ENCODE measurements at regions not wholly inside any gene's neighbourhood (a gene's known extent, or its start where the extent isn't known, plus 50 kb on each side); places are given as distances from the start of the nearest gene placed in this dataset.

GRCh38 chr2:6675791-6676190, 189.9 kb downstream of the CMPK2 start:
- H3K4me3 ChIP-seq (replicated peaks in 1 of 2; ENCODE audit: low read depth in 1 of 2, low read length in 2 of 2) = no peak overlapping the region
- ChIA-PET RAD21 (ENCODE audit: low non-redundant PET in 1 of 2, low total read pairs in 2 of 2, uncharacterized antibody in 2 of 2, unreplicated experiment in 2 of 2) (no interaction called here), CTCF (no interaction called here), POLR2A (no interaction called here)
- BruUV-seq (replicated peaks) = no TSS peak
- no peaks in the 10 kb centered on the region for H3K79me2 ChIP-seq (ENCODE audit: insufficient read depth, low read length)
- ATAC-seq (no peak), DNase-seq (ENCODE audit: low read depth, low spot score) (no peak)
- H3K4me2 ChIP-seq (ENCODE audit: low read length) = no peak overlapping the region
- H2AFZ ChIP-seq (ENCODE audit: low read depth, low read length, poor library complexity, severe bottlenecking) = no peak overlapping the region
- H3K27me3 ChIP-seq (ENCODE audit: insufficient read depth, low read length) = no peaks in the 10 kb centered on the region
- TF ChIP-seq POLR2AphosphoS5 (IDR thresholded peaks at IDR 0.05; ENCODE audit: low read depth, low read length) (no peak), POLR2A (IDR thresholded peaks at IDR 0.05; ENCODE audit: borderline replicate concordance, extremely low read depth, insufficient read depth, insufficient read length) (no peak), FOSL1 (IDR thresholded peaks at IDR 0.05; ENCODE audit: low read depth) (no peak), SP1 (IDR thresholded peaks at IDR 0.05; ENCODE audit: low read depth) (no peak), EGR1 (IDR thresholded peaks at IDR 0.05; ENCODE audit: low read depth) (no peak), TCF7L2 (IDR thresholded peaks at IDR 0.05; ENCODE audit: borderline replicate concordance, extremely low read depth, insufficient read depth, insufficient read length) (no peak), RAD21 (IDR thresholded peaks at IDR 0.05; ENCODE audit: low read depth) (no peak), SRF (IDR thresholded peaks at IDR 0.05; ENCODE audit: low read depth) (no peak), CEBPB (IDR thresholded peaks at IDR 0.05; ENCODE audit: low read depth) (no peak)
- H3K9me3 ChIP-seq (ENCODE audit: control insufficient read depth in 1 of 2, insufficient read depth in 1 of 2, low read depth in 1 of 2, low read length in 2 of 2) = no peaks in the 10 kb centered on the region; a peak in 1 of 4 replicates
- no peak overlapping the region for H3K27ac ChIP-seq (ENCODE audit: low read depth, low read length)
- intact Hi-C loops (cut with micrococcal nuclease) = no loop called here
- H3K36me3 ChIP-seq (ENCODE audit: control insufficient read depth in 1 of 2, insufficient read depth in 2 of 2, low read length in 2 of 2) = no peaks in the 10 kb centered on the region
- H4K20me1 ChIP-seq (ENCODE audit: insufficient read depth) = no peaks in the 10 kb centered on the region
- no peak overlapping the region for H3K9ac ChIP-seq (ENCODE audit: low read length)
- no peaks in the 10 kb centered on the region for H3K9me2 ChIP-seq (ENCODE audit: insufficient read depth)
- H3K4me1 ChIP-seq (ENCODE audit: control insufficient read depth in 1 of 2, insufficient read depth in 2 of 2, low read length in 2 of 2) = no peaks in the 10 kb centered on the region

GRCh38 chr2:6676241-6676640, 189.5 kb downstream of the CMPK2 start:
- no peak overlapping the region for H2AFZ ChIP-seq (ENCODE audit: low read depth, low read length, poor library complexity, severe bottlenecking)
- H3K4me2 ChIP-seq (ENCODE audit: low read length) = no peak overlapping the region
- no peaks in the 10 kb centered on the region for H3K36me3 ChIP-seq (ENCODE audit: control insufficient read depth in 1 of 2, insufficient read depth in 2 of 2, low read length in 2 of 2)
- ChIA-PET CTCF (no interaction called here), POLR2A (no interaction called here), RAD21 (ENCODE audit: low non-redundant PET in 1 of 2, low total read pairs in 2 of 2, uncharacterized antibody in 2 of 2, unreplicated experiment in 2 of 2) (no interaction called here)
- ATAC-seq = no peak
- intact Hi-C loops (cut with micrococcal nuclease) = no loop called here
- no peaks in the 10 kb centered on the region for H3K79me2 ChIP-seq (ENCODE audit: insufficient read depth, low read length)
- BruUV-seq (replicated peaks) = no TSS peak
- no peaks in the 10 kb centered on the region for H3K4me1 ChIP-seq (ENCODE audit: control insufficient read depth in 1 of 2, insufficient read depth in 2 of 2, low read length in 2 of 2)
- TF ChIP-seq EZH2 (IDR thresholded peaks at IDR 0.05) = no peak
- no peak for TF ChIP-seq SP1 (IDR thresholded peaks at IDR 0.05; ENCODE audit: low read depth)
- no peak for TF ChIP-seq SIN3A (IDR thresholded peaks at IDR 0.05; ENCODE audit: low read depth)
- TF ChIP-seq SRF (IDR thresholded peaks at IDR 0.05; ENCODE audit: low read depth) = no peak
- no peak for TF ChIP-seq JUND (IDR thresholded peaks at IDR 0.05)
- no peak for TF ChIP-seq EGR1 (IDR thresholded peaks at IDR 0.05; ENCODE audit: low read depth)
- no peak for TF ChIP-seq CEBPB (IDR thresholded peaks at IDR 0.05; ENCODE audit: low read depth)
- no peak for TF ChIP-seq CTCF (IDR thresholded peaks at IDR 0.05 in 2 of 3, conservative IDR thresholded peaks at IDR 0.05 in 1 of 3; ENCODE audit: borderline replicate concordance in 1 of 3, insufficient read depth in 1 of 3, low read depth in 2 of 3, low read length in 2 of 3)
- TF ChIP-seq REST (IDR thresholded peaks at IDR 0.05; ENCODE audit: low read depth) = no peak
- TF ChIP-seq CBX3 (IDR thresholded peaks at IDR 0.05; ENCODE audit: low read depth) = no peak
- no peak for TF ChIP-seq POLR2A (IDR thresholded peaks at IDR 0.05; ENCODE audit: borderline replicate concordance, extremely low read depth, insufficient read depth, insufficient read length)
- no peak overlapping the region for H3K27ac ChIP-seq (ENCODE audit: low read depth, low read length)
- no peaks in the 10 kb centered on the region for H3K9me2 ChIP-seq (ENCODE audit: insufficient read depth)
- no peak overlapping the region for H3K9ac ChIP-seq (ENCODE audit: low read length)
- H3K9me3 ChIP-seq (ENCODE audit: control insufficient read depth in 1 of 2, insufficient read depth in 1 of 2, low read depth in 1 of 2, low read length in 2 of 2) = no peaks in the 10 kb centered on the region; a peak in 1 of 4 replicates
- H3K4me3 ChIP-seq (replicated peaks in 1 of 2; ENCODE audit: low read depth in 1 of 2, low read length in 2 of 2) = no peak overlapping the region
- no peaks in the 10 kb centered on the region for H4K20me1 ChIP-seq (ENCODE audit: insufficient read depth)
- no peak for DNase-seq (ENCODE audit: low read depth, low spot score)
- H3K27me3 ChIP-seq (ENCODE audit: insufficient read depth, low read length) = no peaks in the 10 kb centered on the region

All from HCT116 (cell line).